Caki2 (cell line): ENCODE measurements at regions not wholly inside any gene's neighbourhood (a gene's known extent, or its start where the extent isn't known, plus 50 kb on each side); places are given as distances from the start of the nearest gene placed in this dataset.
A peak's percentile ranks its signal among the peaks of the same experiment; 100 is the strongest.

ENCODE experiments used
- DNase-seq: peaks from one replicate; pipeline ENCODE4 v3.0.0-alpha.2; 2015; ENCODE audit warnings: low read depth
- in situ Hi-C: cut with HindIII; loops from 2 replicates; pipeline ENCODE4 v1.10.0; 2016; ENCODE audit warnings: low sequenced_read_pairs, low pct_unique_long_range_greater_than_20kb, mixed read lengths

GRCh38 chr12:115898670-115899069, 378.8 kb downstream of the MED13L start:
- no peak for DNase-seq
- in situ Hi-C loops, result no loop called here

DNA sequence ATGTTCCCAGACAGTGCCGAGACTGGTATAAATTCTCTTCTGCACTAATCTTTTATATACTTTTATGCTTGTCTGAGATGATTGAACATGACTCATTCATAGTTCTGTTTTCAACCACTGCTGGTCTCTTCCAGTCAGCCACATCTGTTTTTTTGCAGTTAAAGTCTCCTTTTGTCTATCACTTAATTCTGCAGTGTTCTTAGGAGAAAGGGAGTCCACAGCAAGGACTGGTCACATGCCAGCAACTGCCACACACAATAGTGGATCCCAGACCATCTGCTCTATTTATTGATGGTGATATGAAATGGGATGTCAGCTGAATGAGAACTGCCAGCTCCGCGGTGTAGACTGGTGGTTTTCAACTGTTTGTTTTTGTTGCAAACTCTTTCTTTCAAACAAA, 379.8 kb downstream of the MED13L start:
- no peak for DNase-seq
- in situ Hi-C loops, result no loop called here

DNA sequence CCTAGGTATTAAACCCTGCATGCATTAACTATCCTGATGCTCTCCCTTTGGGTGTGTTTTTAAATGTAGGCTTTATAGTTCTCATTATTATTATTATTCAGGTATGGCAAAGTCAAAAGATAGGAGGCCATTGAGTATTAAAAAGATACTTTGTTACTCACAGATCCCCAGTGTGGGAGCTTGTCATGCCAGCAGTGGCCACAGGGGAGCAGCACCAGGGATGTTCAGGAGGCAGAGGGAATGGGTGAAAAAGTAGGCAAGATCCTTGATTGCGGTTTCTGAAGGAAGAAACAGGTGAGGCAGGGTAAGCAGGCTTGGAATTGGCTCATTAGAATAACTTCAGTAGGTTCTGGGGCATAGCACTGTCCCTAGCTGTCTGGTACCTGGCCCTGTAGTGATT, 382.2 kb downstream of the MED13L start:
- in situ Hi-C loops, result no loop called here
- no peak for DNase-seq

DNA sequence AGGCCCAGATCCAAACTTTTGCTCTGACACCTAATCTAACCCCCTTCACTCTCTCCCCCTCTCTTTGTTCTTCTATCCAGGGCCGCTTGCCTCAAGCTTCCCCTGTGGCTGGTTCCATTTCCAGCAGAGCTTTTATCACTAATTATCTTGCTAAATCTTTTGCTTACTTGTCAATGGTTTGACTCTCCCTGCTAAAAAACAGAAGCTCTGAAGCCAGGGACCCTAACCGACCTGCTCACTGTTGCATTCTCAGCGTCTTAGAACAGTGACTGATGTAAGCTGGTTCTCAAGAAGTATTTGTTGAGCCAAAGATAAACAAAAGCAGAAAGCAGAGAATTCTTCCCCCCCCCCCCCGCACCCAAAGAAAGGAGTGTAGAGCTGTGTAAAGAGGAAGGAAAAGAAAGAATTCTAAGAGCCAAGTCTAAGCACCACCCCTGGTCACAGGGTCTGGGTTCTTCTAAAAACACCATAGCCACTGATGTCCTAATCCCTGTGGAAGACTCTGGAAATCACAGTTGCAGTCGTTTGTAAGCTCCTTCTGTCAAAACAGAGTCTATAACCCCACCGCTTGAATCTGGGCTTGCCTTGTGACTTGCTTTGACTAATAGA, 385.8 kb downstream of the MED13L start:
- in situ Hi-C loops, result no loop called here
- DNase-seq, result no peak

DNA sequence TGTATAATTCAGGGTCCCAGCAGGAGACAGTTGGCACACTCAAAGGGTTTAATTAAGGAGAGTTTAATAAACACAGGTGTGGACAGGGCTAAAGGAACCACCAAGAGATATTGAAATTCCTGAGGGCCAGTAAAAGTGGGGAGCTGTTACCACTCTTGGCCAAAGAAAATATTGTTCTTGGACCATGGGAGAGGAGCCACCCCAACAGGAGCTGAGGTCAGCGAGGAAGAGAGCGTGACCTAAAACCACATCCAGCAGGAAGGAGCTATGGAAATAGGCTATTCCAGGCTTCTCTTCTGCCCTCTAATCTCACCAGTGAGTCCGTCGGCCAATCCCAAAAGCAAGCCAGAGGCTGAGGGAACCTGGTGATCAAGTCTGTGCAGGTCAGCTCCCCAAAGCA, 390.8 kb downstream of the MED13L start:
- DNase-seq, result no peak
- in situ Hi-C loops, result no loop called here

DNA sequence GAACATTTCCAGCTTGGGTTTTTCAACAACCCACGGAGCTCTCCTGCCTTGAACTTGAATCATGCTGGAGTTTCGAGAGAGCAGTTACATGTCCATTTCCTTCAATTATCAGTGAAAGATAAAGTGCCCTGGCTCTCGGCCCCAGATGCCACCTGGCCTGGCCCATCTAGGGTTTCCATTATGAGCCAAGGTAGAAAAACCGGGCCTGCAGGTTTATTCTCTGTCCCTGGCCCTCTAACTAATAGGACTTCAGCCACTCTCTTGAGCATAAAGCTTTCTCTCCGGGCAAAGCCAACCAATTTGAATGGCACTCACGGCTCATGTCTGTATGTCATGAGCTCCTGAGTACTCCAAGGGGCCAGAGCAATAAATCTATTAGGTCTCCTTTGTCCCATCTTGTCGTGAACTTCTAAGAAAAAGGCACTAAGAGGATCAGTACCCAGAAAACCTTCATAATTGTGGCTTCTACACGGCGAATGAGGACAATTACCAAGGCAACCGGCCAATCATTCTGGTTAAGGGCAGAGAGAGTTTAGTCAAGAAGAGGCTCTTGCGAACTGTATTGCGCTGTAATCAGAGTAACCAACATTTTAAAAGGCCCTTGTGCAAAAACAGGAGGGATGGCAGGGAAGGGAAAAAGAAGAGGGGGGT, 392.3 kb downstream of the MED13L start:
- in situ Hi-C loops, result no loop called here
- no peak for DNase-seq

- DNase-seq, result no peak
- in situ Hi-C loops, result no loop called here
These were observed 394.6 kb downstream of the MED13L start for GRCh38 chr12:115882936-115883335.

DNA sequence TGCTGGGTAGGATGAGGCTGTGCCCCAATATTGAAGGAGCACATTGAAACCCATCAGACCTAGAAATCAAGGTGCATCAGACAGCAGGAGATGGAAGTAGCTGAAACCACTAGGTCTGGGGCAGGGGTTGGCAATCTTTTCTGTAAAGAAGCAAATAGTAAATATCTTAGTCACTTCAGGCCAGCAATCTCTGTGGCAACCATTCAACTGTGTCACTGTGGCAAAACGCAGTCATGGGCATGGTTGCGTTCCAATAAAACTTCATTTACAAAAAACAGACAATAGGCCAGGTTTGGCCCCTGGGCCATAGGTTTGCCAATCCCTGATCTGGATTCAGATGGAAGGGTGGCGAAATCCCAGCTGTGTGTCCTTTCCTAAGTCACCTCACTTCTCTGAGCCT, 397.3 kb downstream of the MED13L start:
- DNase-seq, result no peak
- in situ Hi-C loops, result no loop called here

GRCh38 chr12:115879354-115879753, 398.1 kb downstream of the MED13L start:
- no peak for DNase-seq
- in situ Hi-C loops, result no loop called here

- DNase-seq, result no peak
- in situ Hi-C loops, result no loop called here
These were observed 403.9 kb downstream of the MED13L start for GRCh38 chr12:115873451-115874082.

DNA sequence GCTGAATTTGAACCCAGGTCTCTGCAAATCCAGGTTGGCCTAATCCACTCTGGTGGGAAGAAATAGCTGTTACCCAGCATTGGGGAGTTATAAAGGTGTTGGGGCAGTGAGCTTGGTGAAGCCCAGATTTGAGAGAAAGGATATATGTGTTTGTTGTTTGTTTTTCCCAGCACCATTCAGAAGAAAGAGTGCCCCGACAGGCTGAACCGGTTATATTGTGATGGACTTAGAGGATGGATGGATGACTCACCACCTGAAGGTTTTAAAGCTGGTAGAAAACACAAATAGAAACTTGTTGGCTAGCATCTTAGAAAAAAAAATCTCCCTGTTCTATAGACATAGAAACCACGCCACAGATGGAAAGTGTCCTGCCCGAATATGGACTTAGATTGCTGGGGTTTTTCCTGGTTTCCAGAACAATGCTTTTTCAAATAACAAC, 404.6 kb downstream of the MED13L start:
- in situ Hi-C loops, result no loop called here
- no peak for DNase-seq

- in situ Hi-C loops, result no loop called here
- no peak for DNase-seq
These were observed 405.3 kb downstream of the MED13L start for GRCh38 chr12:115872212-115872611.

DNA sequence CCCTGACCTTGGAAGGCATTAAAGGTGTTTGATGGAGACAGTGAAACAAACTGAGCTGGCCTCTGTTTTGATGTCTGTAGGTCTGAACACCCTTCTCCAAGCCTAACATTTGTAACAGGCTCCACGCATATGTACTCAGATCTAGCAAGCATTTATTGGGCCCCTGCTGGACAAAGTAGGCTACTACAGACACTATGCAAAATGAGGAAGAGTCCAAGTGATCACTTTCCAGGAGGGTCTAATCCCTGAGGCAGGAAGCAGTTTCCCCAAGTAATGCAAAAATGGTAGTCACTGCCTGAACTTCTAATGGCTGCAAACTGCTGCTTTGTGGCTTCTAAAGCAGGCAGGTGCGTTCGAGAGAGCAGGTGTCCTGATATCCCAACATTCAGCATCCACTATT, 405.8 kb downstream of the MED13L start:
- in situ Hi-C loops, result no loop called here
- DNase-seq, result peak; percentile 4

GRCh38 chr12:115870510-115870909, 407.0 kb downstream of the MED13L start:
- DNase-seq, result no peak
- in situ Hi-C loops, result no loop called here

DNA sequence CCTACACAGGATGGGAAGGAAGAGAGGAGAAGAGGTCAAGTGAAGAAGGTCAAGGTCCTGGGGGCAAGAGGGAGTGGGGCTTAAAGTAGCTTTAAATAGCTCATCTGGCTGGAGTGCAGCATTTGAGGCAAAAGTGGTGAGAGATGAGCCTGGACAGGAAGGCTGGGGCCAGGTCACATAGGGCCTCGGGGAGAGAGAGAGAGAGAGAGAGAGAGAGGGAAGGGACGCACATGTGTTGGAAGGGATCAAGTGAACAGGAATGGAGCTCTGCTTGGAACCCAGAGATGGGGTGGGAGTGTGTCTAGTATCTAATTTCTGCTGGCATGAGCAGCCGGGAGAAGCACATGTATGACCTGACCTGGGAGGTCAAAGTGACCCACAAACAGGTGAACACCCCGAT, 407.5 kb downstream of the MED13L start:
- in situ Hi-C loops, result no loop called here

DNA sequence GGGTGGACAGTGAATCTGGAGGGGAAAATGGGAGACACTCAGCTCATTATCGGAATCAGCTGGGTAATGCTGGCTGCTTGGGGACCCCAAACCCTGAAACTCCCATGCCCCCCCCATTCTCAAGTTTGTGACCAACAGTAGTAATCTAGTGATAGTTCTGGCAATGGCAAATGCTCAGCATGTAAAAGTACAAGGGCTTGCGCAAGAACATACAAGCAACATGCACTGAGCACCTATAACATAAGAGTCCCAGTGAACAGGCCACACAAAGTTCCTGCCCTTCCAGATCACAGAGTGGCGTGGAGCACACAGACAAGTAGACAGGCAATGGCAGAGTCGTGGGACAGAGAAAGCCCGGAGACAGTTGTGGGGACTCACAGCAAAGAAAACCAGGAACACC, 407.9 kb downstream of the MED13L start:
- no peak for DNase-seq
- in situ Hi-C loops, result no loop called here

More for the DNA sequence above, 407.5 kb downstream of the MED13L start:
- no peak for DNase-seq

DNA sequence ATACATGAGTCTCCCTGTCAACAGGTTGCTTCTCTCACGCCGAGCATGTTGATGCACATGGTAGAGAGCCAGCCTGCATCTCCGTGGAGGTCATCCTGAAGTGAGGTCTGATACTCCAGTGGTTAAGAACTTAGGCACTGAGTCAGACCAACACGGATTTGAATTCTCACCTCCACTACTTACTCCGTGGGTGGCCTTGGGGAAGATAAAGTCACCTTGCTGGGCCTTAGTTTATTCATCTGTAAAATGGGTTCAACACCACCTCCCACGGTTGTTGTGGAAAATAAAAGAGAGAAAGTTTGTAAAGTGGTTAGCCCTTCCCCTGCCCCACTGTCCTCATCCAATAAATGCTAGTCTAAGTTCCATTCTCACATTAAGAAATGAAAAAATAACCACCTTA, 408.9 kb downstream of the MED13L start:
- DNase-seq, result no peak
- in situ Hi-C loops, result no loop called here

- DNase-seq, result no peak
- in situ Hi-C loops, result no loop called here
These were observed 409.6 kb downstream of the MED13L start for GRCh38 chr12:115867854-115868253.

- in situ Hi-C loops, result no loop called here
- peak; percentile 3 for DNase-seq
These were observed 410.5 kb downstream of the MED13L start for GRCh38 chr12:115866909-115867525.
